GM12878 (cell line): ENCODE measurements at regions not wholly inside any gene's neighbourhood (a gene's known extent, or its start where the extent isn't known, plus 50 kb on each side); places are given as distances from the start of the nearest gene placed in this dataset.
A peak's percentile ranks its signal among the peaks of the same experiment; 100 is the strongest.

Experiments
- BCL11A ChIP-seq: IDR thresholded peaks from 2 replicates; pipeline ENCODE4 v1.6.1; 2011; ENCODE audit warnings: low read depth, low read length
- DPF2 ChIP-seq: fragments of 450-650 bp; IDR thresholded peaks from 2 replicates; pipeline ENCODE4 v1.6.1; 2017; ENCODE audit warnings: mild to moderate bottlenecking
- E2F4 ChIP-seq: IDR thresholded peaks from 2 replicates; pipeline ENCODE4 v1.6.1; 2012; ENCODE audit warnings: low read depth, low read length, improper control_type of control experiment
- EED ChIP-seq: sonication (generic); IDR thresholded peaks from 2 replicates; pipeline ENCODE4 v1.6.1; 2016; ENCODE audit warnings: antibody characterized with exemption, low read depth
- IKZF1 ChIP-seq: fragments of 450-650 bp; conservative IDR thresholded peaks from 2 replicates; pipeline ENCODE4 v1.6.1; 2017; ENCODE audit warnings: antibody characterized with exemption, mild to moderate bottlenecking
- IKZF2 ChIP-seq, 2 experiments: fragments of 450-650 bp; IDR thresholded peaks; 2 replicates each; pipeline ENCODE4 v1.6.1; 2017; ENCODE audit warnings: mild to moderate bottlenecking in 2 of 2, moderate library complexity in 2 of 2
- JUNB ChIP-seq: IDR thresholded peaks from 2 replicates; pipeline ENCODE4 v1.6.1; 2016; ENCODE audit warnings: antibody characterized with exemption, mild to moderate bottlenecking
- KLF5 ChIP-seq: fragments of 450-650 bp; IDR thresholded peaks from 2 replicates; pipeline ENCODE4 v1.6.1; 2014; ENCODE audit warnings: mild to moderate bottlenecking; ENCODE audit not compliant: partially characterized antibody
- MLLT1 ChIP-seq: fragments of 450-650 bp; IDR thresholded peaks from 2 replicates; pipeline ENCODE4 v1.6.1; 2016; ENCODE audit warnings: mild to moderate bottlenecking
- MTA2 ChIP-seq: fragments of 450-650 bp; IDR thresholded peaks from 2 replicates; pipeline ENCODE4 v1.6.1; 2016; ENCODE audit warnings: low read depth, mild to moderate bottlenecking, moderate library complexity
- NBN ChIP-seq: fragments of 450-650 bp; IDR thresholded peaks from 2 replicates; pipeline ENCODE4 v1.6.1; 2016
- POU2F2 ChIP-seq: IDR thresholded peaks from 3 replicates; pipeline ENCODE4 v1.6.1; 2011; ENCODE audit warnings: low read depth, mild to moderate bottlenecking, low read length, borderline replicate concordance
- SPI1 ChIP-seq: IDR thresholded peaks from 2 replicates; pipeline ENCODE4 v1.6.1; 2011; ENCODE audit warnings: low read depth, mild to moderate bottlenecking, low read length, moderate library complexity, borderline replicate concordance; ENCODE audit not compliant: insufficient read depth
- ZNF384 ChIP-seq: IDR thresholded peaks from 2 replicates; pipeline ENCODE4 v1.6.1; 2012; ENCODE audit warnings: low read depth, mild to moderate bottlenecking, low read length, improper control_type of control experiment, borderline replicate concordance
- TF ChIP-seq, protein P1 (sequence below): fragments of 450-650 bp; IDR thresholded peaks from 2 replicates; pipeline ENCODE4 v1.6.1; 2017; ENCODE audit warnings: mild to moderate bottlenecking, low read depth, inconsistent platforms; ENCODE audit not compliant: poor library complexity, severe bottlenecking
- TF ChIP-seq, protein P2 (sequence below): IDR thresholded peaks from 2 replicates; pipeline ENCODE4 v1.6.1; 2011; ENCODE audit warnings: low read depth, low read length, improper control_type of control experiment, borderline replicate concordance
- TF ChIP-seq, protein P3 (sequence below): fragments of 450-650 bp; IDR thresholded peaks from 2 replicates; pipeline ENCODE4 v1.6.1; 2017; ENCODE audit warnings: low read depth, mild to moderate bottlenecking, moderate library complexity
- TF ChIP-seq, protein P4 (sequence below): fragments of 450-650 bp; IDR thresholded peaks from 2 replicates; pipeline ENCODE4 v1.6.1; 2018; ENCODE audit warnings: borderline replicate concordance, mild to moderate bottlenecking; ENCODE audit not compliant: partially characterized antibody
- TF ChIP-seq, protein P5 (sequence below), 3 experiments: IDR thresholded peaks in 2 of 3; conservative IDR thresholded peaks in 1 of 3; 2 replicates each; pipeline ENCODE4 v1.5.1; 2011; ENCODE audit warnings: low read depth in 3 of 3, low read length in 3 of 3, mild to moderate bottlenecking in 3 of 3, control low read depth in 2 of 3, moderate library complexity in 2 of 3, inconsistent platforms in 1 of 3, mixed read lengths in 1 of 3; ENCODE audit not compliant: control insufficient read depth in 2 of 3, insufficient read depth in 1 of 3; ENCODE audit errors: extremely low read depth in 1 of 3

GRCh38 chr12:91877022-91877421 is 268.6 kb downstream of the BTG1 start (continued):
- TF ChIP-seq, protein P1, sequence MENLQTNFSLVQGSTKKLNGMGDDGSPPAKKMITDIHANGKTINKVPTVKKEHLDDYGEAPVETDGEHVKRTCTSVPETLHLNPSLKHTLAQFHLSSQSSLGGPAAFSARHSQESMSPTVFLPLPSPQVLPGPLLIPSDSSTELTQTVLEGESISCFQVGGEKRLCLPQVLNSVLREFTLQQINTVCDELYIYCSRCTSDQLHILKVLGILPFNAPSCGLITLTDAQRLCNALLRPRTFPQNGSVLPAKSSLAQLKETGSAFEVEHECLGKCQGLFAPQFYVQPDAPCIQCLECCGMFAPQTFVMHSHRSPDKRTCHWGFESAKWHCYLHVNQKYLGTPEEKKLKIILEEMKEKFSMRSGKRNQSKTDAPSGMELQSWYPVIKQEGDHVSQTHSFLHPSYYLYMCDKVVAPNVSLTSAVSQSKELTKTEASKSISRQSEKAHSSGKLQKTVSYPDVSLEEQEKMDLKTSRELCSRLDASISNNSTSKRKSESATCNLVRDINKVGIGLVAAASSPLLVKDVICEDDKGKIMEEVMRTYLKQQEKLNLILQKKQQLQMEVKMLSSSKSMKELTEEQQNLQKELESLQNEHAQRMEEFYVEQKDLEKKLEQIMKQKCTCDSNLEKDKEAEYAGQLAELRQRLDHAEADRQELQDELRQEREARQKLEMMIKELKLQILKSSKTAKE: peak; percentile 55
- peak; percentile 46; the same call in 1 of the 3 replicates for TF ChIP-seq POU2F2
- TF ChIP-seq, protein P2, sequence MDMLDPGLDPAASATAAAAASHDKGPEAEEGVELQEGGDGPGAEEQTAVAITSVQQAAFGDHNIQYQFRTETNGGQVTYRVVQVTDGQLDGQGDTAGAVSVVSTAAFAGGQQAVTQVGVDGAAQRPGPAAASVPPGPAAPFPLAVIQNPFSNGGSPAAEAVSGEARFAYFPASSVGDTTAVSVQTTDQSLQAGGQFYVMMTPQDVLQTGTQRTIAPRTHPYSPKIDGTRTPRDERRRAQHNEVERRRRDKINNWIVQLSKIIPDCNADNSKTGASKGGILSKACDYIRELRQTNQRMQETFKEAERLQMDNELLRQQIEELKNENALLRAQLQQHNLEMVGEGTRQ: peak; percentile 66; the same call in 1 of the 2 replicates
- TF ChIP-seq DPF2: peak; percentile 54; the same call in 1 of the 2 replicates
- TF ChIP-seq KLF5: no peak
- TF ChIP-seq IKZF1: peak; percentile 63
- 0 out of 2 replicates have a peak, but pooled peaks have one; percentile 39 for TF ChIP-seq MLLT1
- peak; percentile 61 for TF ChIP-seq NBN
- no peak for TF ChIP-seq JUNB
- 0 out of 2 replicates have a peak, but pooled peaks have one; percentile 8 for TF ChIP-seq SPI1
- no peak for TF ChIP-seq EED
- peak; percentile 56 to 70 for TF ChIP-seq IKZF2 (IDR thresholded peaks at IDR 0.05)
- TF ChIP-seq, protein P3, sequence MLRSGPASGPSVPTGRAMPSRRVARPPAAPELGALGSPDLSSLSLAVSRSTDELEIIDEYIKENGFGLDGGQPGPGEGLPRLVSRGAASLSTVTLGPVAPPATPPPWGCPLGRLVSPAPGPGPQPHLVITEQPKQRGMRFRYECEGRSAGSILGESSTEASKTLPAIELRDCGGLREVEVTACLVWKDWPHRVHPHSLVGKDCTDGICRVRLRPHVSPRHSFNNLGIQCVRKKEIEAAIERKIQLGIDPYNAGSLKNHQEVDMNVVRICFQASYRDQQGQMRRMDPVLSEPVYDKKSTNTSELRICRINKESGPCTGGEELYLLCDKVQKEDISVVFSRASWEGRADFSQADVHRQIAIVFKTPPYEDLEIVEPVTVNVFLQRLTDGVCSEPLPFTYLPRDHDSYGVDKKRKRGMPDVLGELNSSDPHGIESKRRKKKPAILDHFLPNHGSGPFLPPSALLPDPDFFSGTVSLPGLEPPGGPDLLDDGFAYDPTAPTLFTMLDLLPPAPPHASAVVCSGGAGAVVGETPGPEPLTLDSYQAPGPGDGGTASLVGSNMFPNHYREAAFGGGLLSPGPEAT: peak; percentile 71
- peak; percentile 68 for TF ChIP-seq MTA2
- TF ChIP-seq ZNF384: 0 out of 2 replicates have a peak, but pooled peaks have one; percentile 30
- TF ChIP-seq, protein P4, sequence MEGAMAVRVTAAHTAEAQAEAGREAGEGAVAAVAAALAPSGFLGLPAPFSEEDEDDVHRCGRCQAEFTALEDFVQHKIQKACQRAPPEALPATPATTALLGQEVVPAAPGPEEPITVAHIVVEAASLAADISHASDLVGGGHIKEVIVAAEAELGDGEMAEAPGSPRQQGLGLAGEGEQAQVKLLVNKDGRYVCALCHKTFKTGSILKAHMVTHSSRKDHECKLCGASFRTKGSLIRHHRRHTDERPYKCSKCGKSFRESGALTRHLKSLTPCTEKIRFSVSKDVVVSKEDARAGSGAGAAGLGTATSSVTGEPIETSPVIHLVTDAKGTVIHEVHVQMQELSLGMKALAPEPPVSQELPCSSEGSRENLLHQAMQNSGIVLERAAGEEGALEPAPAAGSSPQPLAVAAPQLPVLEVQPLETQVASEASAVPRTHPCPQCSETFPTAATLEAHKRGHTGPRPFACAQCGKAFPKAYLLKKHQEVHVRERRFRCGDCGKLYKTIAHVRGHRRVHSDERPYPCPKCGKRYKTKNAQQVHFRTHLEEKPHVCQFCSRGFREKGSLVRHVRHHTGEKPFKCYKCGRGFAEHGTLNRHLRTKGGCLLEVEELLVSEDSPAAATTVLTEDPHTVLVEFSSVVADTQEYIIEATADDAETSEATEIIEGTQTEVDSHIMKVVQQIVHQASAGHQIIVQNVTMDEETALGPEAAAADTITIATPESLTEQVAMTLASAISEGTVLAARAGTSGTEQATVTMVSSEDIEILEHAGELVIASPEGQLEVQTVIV: no peak
- no peak for TF ChIP-seq E2F4
- TF ChIP-seq, protein P5, sequence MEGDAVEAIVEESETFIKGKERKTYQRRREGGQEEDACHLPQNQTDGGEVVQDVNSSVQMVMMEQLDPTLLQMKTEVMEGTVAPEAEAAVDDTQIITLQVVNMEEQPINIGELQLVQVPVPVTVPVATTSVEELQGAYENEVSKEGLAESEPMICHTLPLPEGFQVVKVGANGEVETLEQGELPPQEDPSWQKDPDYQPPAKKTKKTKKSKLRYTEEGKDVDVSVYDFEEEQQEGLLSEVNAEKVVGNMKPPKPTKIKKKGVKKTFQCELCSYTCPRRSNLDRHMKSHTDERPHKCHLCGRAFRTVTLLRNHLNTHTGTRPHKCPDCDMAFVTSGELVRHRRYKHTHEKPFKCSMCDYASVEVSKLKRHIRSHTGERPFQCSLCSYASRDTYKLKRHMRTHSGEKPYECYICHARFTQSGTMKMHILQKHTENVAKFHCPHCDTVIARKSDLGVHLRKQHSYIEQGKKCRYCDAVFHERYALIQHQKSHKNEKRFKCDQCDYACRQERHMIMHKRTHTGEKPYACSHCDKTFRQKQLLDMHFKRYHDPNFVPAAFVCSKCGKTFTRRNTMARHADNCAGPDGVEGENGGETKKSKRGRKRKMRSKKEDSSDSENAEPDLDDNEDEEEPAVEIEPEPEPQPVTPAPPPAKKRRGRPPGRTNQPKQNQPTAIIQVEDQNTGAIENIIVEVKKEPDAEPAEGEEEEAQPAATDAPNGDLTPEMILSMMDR (IDR thresholded peaks at IDR 0.05 in 2 of 3, conservative IDR thresholded peaks at IDR 0.05 in 1 of 3; ENCODE audit: control insufficient read depth in 2 of 3, extremely low read depth in 1 of 3, insufficient read depth in 1 of 3, low read depth in 3 of 3, low read length in 3 of 3): no peak
- TF ChIP-seq BCL11A: no peak
